ENCODE measurements at regions not wholly inside any gene's neighbourhood (a gene's known extent, or its start where the extent isn't known, plus 50 kb on each side); places are given as distances from the start of the nearest gene placed in this dataset.
"Not testable (repeated sequence)": the region's sequence is repeated elsewhere in the genome, so short reads cannot be mapped to it uniquely, and the experiment has no call there.

DNA sequence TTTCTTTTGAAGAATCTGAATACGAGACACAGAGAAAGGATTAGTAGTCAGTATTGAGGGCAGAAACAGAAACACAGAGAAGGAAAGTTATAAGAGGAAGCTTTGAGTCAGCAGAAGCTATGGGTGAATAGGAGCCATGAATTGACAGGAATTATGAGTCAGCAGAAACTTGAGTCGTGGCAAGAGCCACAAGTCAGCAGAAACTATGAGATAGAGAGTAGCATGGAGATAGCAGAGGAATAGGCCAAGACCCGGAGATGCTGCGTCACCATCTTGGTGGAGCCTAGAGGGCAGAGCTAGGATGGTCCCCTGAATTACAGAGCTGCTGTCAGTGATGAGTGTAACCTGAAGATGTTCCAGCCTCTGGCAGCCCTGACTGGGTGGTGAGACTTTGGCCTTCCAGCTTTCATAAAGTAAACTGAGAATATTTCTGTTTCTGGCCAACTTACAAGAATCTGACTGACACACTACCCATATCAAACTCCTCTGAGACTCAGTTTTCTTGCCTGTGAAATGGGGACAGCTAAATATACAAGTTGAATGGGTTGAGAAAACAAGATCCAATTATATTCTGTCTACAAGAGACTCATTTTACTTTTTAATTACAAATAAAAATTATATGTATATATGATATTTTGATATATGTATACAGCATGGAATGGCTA is 211.8 kb downstream of the NPIPA7 start:
- TF ChIP-seq, protein P1, sequence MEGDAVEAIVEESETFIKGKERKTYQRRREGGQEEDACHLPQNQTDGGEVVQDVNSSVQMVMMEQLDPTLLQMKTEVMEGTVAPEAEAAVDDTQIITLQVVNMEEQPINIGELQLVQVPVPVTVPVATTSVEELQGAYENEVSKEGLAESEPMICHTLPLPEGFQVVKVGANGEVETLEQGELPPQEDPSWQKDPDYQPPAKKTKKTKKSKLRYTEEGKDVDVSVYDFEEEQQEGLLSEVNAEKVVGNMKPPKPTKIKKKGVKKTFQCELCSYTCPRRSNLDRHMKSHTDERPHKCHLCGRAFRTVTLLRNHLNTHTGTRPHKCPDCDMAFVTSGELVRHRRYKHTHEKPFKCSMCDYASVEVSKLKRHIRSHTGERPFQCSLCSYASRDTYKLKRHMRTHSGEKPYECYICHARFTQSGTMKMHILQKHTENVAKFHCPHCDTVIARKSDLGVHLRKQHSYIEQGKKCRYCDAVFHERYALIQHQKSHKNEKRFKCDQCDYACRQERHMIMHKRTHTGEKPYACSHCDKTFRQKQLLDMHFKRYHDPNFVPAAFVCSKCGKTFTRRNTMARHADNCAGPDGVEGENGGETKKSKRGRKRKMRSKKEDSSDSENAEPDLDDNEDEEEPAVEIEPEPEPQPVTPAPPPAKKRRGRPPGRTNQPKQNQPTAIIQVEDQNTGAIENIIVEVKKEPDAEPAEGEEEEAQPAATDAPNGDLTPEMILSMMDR (IDR thresholded peaks at IDR 0.05; ENCODE audit: borderline replicate concordance, extremely low read depth, low read length, poor library complexity, severe bottlenecking), result not testable (repeated sequence)
- not testable (repeated sequence) for TF ChIP-seq EZH2 (IDR thresholded peaks at IDR 0.05; ENCODE audit: borderline replicate concordance, low read depth, low read length, severe bottlenecking)

All from DND-41 (cell line).